Activated naive CD4-positive, alpha-beta T cell treated with anti-CD3 and anti-CD28 coated beads, Interleukin-2, amount 50 U/mL, for 24 hours (primary cell): ENCODE measurements at regions not wholly inside any gene's neighbourhood (a gene's known extent, or its start where the extent isn't known, plus 50 kb on each side); places are given as distances from the start of the nearest gene placed in this dataset.

ENCODE experiments used
- H3K27ac Mint-ChIP-seq: one replicate; pipeline ENCODE4 v1.8.0; 2021; ENCODE audit warnings: mild to moderate bottlenecking, mixed read lengths
- H3K27me3 Mint-ChIP-seq: one replicate; pipeline ENCODE4 v1.8.0; 2021; ENCODE audit warnings: mixed read lengths
- H3K36me3 Mint-ChIP-seq: one replicate; pipeline ENCODE4 v1.8.0; 2021; ENCODE audit warnings: mixed read lengths
- H3K4me1 Mint-ChIP-seq: one replicate; pipeline ENCODE4 v1.8.0; 2021; ENCODE audit warnings: mixed read lengths
- H3K4me3 Mint-ChIP-seq: one replicate; pipeline ENCODE4 v1.8.0; 2021; ENCODE audit warnings: mild to moderate bottlenecking, mixed read lengths
- H3K9me3 Mint-ChIP-seq: one replicate; pipeline ENCODE4 v1.8.0; 2021; ENCODE audit warnings: mixed read lengths

DNA sequence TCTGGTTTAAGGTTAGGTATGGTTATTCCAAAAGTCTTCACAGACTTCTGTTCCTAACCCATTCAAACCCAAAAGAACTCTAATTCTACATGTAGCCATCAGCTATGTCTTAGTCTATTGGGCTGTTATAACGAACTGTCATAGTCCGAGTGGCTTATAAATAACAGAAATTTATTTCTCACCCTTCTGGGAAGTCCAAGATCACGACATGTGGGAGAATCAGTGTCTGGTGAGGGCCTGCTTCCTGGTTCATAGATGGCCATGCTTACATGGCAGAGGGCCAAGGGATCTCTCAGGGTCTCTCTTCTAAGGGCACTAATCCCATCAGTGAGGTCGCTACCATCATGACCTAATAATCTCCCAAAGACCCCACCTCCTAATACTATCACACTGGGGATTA is 103.0 kb upstream of the PPP2R5A start:
- Mint-ChIP-seq H3K4me3 (no peak overlapping the region), H3K36me3 (no peaks in the 10 kb centered on the region), H3K27me3 (no peaks in the 10 kb centered on the region), H3K27ac (no peak overlapping the region), H3K4me1 (peaks cover 12% of the 10 kb centered on the region), H3K9me3 (no peaks in the 10 kb centered on the region)

DNA sequence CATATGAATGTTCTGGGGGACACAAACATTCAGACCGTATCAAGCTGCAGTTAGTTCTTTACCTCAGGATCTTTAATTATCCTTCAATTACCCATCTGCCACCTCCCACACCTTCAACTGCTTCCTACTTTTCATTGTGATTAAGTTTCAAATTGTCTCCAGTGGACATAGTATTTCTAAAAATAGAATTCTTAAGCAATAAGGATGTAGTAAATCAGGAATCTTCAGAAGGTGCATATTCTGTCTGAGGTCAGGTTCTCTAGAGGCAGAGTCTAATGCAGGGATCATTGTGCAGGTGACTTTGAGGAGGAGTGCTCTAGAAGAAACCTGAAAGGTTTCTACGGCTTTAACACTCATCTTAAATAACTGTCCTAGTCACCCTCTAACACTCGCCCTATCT is 102.6 kb upstream of the PPP2R5A start:
- Mint-ChIP-seq H3K4me1 (peaks cover 16% of the 10 kb centered on the region), H3K9me3 (no peaks in the 10 kb centered on the region), H3K4me3 (no peak overlapping the region), H3K27ac (no peak overlapping the region), H3K27me3 (no peaks in the 10 kb centered on the region), H3K36me3 (no peaks in the 10 kb centered on the region)

DNA sequence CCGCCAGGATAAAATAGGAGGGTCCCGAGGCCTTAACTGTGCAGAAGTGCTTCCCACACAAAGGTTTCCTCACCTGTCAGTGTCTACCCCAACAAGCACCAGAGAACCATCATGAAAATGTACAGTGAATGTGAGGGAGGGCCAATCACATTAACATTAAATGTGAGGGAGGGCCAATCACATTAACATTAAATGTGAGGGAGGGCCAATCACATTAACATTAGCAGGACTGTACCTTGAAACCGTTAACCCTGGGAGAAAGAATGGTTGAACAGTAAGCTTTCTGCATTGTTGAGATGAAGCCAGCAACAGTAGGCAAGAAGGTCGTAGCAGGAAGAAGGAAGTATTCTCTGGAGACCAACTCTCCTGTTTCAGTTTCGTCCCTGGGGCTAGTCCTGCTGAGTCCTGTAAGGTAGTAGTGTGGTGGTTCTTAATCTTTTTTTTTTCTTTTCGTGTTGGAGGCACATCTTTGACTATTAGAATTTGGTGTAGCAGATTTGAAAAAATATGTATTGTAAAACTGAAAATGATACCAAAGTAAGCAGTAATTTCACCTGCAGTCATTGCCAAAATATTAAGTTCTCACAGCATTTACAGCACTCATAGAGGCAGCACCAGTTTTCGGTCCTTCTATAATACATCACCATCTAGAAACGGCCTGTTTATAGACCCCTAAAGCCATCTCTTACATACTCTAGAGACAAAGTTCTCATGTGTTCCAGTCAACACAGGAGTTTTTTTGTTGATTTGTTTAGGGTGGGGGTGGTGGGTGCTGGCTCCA is 98.6 kb upstream of the PPP2R5A start:
- Mint-ChIP-seq H3K27me3 (no peaks in the 10 kb centered on the region), H3K27ac (peak overlapping the region; percentile 76), H3K9me3 (no peaks in the 10 kb centered on the region), H3K36me3 (no peaks in the 10 kb centered on the region), H3K4me1 (peaks cover 29% of the 10 kb centered on the region), H3K4me3 (peak overlapping the region; percentile 68)

GRCh38 chr1:212188599-212189351 is 96.4 kb upstream of the PPP2R5A start:
- peak overlapping the region; percentile 2 for H3K27ac Mint-ChIP-seq
- peaks cover 29% of the 10 kb centered on the region for H3K4me1 Mint-ChIP-seq
- no peaks in the 10 kb centered on the region for H3K27me3 Mint-ChIP-seq
- no peaks in the 10 kb centered on the region for H3K9me3 Mint-ChIP-seq
- H3K36me3 Mint-ChIP-seq, result no peaks in the 10 kb centered on the region
- H3K4me3 Mint-ChIP-seq, result no peak overlapping the region

- Mint-ChIP-seq H3K9me3 (no peaks in the 10 kb centered on the region), H3K4me3 (no peak overlapping the region), H3K27ac (no peak overlapping the region), H3K27me3 (no peaks in the 10 kb centered on the region), H3K36me3 (no peaks in the 10 kb centered on the region), H3K4me1 (peaks cover 29% of the 10 kb centered on the region)
Observed at GRCh38 chr1:212189352-212189738, 95.9 kb upstream of the PPP2R5A start.

GRCh38 chr1:212190169-212190568 is 95.0 kb upstream of the PPP2R5A start:
- Mint-ChIP-seq H3K4me1 (peaks cover 29% of the 10 kb centered on the region), H3K27ac (no peak overlapping the region), H3K36me3 (no peaks in the 10 kb centered on the region), H3K9me3 (no peaks in the 10 kb centered on the region), H3K27me3 (no peaks in the 10 kb centered on the region), H3K4me3 (no peak overlapping the region)

DNA sequence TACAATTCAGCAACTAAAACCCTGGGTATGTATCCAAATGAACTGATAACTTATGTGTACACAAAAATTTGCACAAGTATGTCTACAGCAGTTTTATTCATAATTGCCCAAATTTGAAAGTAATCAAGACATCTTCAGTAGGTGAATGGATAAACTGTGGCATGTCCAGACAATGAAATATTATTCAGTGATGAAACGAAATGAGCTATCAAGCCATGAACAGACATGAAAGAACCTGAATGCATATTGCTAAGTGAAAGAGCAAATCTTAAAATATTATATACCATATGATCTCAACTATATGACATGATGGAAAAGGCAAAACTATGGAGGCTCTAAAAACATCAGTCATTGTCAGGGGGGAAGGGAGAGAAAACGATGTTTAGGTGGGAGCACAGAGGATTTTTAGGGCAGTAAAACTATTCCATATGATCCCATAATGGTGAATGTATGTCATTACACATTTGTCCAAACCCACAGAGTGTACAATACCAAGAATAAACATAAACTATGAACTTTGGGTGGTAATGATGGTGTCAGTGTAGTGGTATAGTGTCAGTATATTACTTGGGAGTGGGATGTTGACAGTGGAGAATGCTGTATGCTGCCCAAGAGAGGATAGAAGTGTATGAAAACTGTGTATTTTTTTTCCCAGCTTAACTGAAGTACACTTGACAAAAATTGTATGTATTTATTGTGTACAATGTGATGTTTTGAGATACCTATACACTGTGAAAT is 92.8 kb upstream of the PPP2R5A start:
- Mint-ChIP-seq H3K9me3 (no peaks in the 10 kb centered on the region), H3K27ac (no peak overlapping the region), H3K4me3 (no peak overlapping the region), H3K4me1 (peaks cover 14% of the 10 kb centered on the region), H3K27me3 (no peaks in the 10 kb centered on the region), H3K36me3 (no peaks in the 10 kb centered on the region)

GRCh38 chr1:212196355-212196754 is 88.9 kb upstream of the PPP2R5A start:
- Mint-ChIP-seq H3K27ac (no peak overlapping the region), H3K4me1 (peaks cover 7% of the 10 kb centered on the region), H3K27me3 (no peaks in the 10 kb centered on the region), H3K9me3 (peaks cover 5% of the 10 kb centered on the region), H3K4me3 (no peak overlapping the region), H3K36me3 (no peaks in the 10 kb centered on the region)

- no peak overlapping the region for H3K4me3 Mint-ChIP-seq
- peaks cover 9% of the 10 kb centered on the region for H3K4me1 Mint-ChIP-seq
- H3K9me3 Mint-ChIP-seq, result peaks cover 5% of the 10 kb centered on the region
- no peaks in the 10 kb centered on the region for H3K27me3 Mint-ChIP-seq
- H3K36me3 Mint-ChIP-seq, result no peaks in the 10 kb centered on the region
- H3K27ac Mint-ChIP-seq, result no peak overlapping the region
Observed at GRCh38 chr1:212201461-212201860, 83.7 kb upstream of the PPP2R5A start.

DNA sequence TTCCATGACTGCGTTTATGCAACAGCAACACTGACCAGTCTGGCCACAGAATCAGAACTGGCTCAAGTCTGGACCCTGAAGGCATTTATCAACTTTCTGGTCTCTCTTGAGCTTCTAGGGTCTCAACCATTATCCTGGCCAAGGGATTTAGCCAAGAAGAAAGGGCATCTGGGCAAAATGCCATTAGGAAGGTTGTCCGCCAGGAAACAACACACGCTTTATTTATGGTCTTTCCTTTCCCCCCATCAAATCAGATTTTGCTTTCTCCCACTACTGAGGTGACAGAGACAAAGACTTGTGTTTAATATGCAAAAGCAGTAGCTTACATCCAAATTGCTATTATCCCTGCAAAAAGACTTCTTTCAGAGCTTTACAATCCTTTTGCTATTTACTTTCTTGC is 81.6 kb upstream of the PPP2R5A start:
- Mint-ChIP-seq H3K4me1 (peaks cover 9% of the 10 kb centered on the region), H3K4me3 (no peak overlapping the region), H3K9me3 (peaks cover 5% of the 10 kb centered on the region), H3K36me3 (no peaks in the 10 kb centered on the region), H3K27ac (no peak overlapping the region), H3K27me3 (no peaks in the 10 kb centered on the region)

- Mint-ChIP-seq H3K4me1 (peaks cover 9% of the 10 kb centered on the region), H3K27ac (no peak overlapping the region), H3K36me3 (no peaks in the 10 kb centered on the region), H3K4me3 (no peak overlapping the region), H3K27me3 (no peaks in the 10 kb centered on the region), H3K9me3 (peaks cover 5% of the 10 kb centered on the region)
Observed at GRCh38 chr1:212205006-212205405, 80.2 kb upstream of the PPP2R5A start.

DNA sequence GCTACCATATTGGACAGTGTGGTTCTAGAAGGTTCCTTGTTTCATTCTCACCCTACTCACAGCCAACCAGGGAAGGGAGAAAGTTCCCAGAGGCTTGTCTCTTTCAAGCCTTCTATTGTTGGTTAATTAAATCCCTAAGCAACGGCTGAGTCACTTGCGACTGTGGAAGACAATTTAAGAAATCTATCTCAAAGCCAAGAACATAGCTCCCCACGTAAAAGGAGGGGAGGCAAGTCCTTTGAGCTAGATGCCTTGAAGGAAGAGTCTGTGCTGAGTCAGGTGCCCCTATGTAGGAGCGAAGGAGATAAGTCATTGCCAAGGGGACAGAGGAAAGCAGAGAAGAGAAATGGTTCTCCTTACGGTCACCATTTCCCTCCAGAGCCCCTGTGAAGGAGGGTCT is 79.4 kb upstream of the PPP2R5A start:
- no peak overlapping the region for H3K4me3 Mint-ChIP-seq
- H3K27me3 Mint-ChIP-seq, result no peaks in the 10 kb centered on the region
- peaks cover 8% of the 10 kb centered on the region for H3K4me1 Mint-ChIP-seq
- H3K9me3 Mint-ChIP-seq, result peaks cover 3% of the 10 kb centered on the region
- H3K27ac Mint-ChIP-seq, result no peak overlapping the region
- H3K36me3 Mint-ChIP-seq, result no peaks in the 10 kb centered on the region

DNA sequence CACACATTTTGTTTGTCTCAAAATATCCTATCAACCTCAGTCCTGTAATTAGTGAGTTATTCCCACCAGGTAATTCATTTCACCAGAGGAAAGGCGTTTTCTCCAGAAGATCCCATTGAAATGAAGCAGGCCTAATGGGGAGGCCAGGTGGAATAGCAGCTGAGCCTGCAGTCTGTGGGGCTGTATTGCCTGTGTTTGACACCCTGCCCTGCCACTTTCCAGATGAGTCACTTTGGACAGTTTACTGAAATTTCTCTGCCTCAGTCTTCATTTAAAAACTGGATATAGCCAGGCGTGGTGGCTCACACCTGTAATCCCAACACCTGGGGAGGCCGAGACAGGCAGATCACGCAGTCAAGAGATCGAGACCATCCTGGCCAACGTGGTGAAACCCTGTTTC is 78.1 kb upstream of the PPP2R5A start:
- Mint-ChIP-seq H3K4me3 (no peak overlapping the region), H3K27ac (no peak overlapping the region)

DNA sequence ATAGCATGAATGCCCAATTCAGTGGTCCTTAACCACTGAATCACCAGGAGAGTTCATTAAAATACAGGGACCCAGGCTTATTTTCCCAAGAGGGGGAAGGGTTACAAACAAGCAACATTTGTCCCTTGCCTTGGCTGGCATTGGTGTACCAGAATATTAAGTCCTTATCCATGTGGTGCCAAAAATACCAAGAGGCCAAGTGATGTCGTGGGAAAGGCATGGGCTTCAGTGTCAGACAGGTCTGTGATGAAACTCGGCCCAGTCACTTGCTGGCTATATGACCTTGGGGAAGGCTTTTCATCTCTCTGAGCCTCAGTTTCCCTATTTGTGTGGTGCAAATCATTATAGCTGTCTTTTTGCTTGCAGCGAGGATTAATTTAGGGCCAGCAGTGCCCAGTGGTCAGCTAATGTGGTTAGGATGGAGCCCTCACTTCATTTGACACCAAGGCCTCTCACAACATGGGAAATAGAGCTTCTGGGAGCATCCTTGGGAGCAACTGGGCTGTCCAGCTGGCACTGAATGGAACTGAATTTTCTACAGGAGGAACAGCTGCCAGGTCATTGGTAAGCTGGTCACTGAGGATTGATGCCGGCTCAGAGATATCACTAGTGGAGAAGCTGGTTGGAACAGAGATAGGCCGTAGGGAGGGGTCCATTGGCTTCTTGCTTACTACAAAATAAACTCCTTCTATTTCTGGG is 77.2 kb upstream of the PPP2R5A start:
- Mint-ChIP-seq H3K9me3 (no peaks in the 10 kb centered on the region), H3K4me1 (no peaks in the 10 kb centered on the region), H3K27me3 (no peaks in the 10 kb centered on the region), H3K36me3 (no peaks in the 10 kb centered on the region), H3K4me3 (no peak overlapping the region), H3K27ac (no peak overlapping the region)

More for the DNA sequence above, 78.1 kb upstream of the PPP2R5A start:
- Mint-ChIP-seq H3K27me3 (no peaks in the 10 kb centered on the region), H3K4me1 (no peaks in the 10 kb centered on the region), H3K9me3 (no peaks in the 10 kb centered on the region), H3K36me3 (no peaks in the 10 kb centered on the region)

DNA sequence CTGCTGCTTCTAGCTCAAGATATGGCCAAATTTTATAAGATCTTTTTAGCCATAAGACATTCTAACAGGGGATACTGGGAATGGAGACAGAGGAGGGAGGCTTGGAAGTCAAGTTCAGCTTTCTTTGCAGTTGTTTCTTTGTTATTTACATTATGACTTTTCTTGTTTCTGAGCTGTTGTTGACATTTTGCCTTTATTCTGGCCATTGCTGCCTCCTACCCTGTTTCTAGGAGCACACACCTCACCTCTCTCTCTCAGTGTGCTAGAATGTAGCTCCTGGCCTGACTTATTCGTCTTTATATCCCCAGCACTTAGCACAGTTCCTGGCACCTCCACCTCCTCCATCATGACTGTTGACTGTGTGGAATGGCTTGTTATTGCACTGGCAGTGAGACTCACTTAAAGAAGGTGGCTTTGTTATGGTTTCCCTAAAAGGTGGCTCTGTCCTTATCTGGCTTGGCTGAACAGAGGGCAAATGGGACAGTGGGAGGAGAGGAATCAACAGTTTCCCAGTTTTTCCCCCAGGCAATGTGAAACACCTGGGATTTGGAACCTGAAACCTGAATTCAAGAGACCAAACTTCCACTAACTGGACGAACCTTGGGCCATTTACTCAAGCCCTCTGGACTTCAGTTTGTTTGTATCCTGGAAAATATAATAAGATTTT is 76.1 kb upstream of the PPP2R5A start:
- H3K9me3 Mint-ChIP-seq, result no peaks in the 10 kb centered on the region
- no peaks in the 10 kb centered on the region for H3K27me3 Mint-ChIP-seq
- no peaks in the 10 kb centered on the region for H3K4me1 Mint-ChIP-seq
- H3K36me3 Mint-ChIP-seq, result no peaks in the 10 kb centered on the region
- no peak overlapping the region for H3K4me3 Mint-ChIP-seq
- no peak overlapping the region for H3K27ac Mint-ChIP-seq
